NT2/D1 (cell line): ENCODE measurements at regions not wholly inside any gene's neighbourhood (a gene's known extent, or its start where the extent isn't known, plus 50 kb on each side); places are given as distances from the start of the nearest gene placed in this dataset.

Experiments used
- SUZ12 ChIP-seq: IDR thresholded peaks from 2 replicates; pipeline ENCODE4 v1.6.1; 2011; ENCODE audit not compliant: insufficient read length, insufficient read depth; ENCODE audit errors: extremely low read depth
- YY1 ChIP-seq: IDR thresholded peaks from 2 replicates; pipeline ENCODE4 v1.6.1; 2011; ENCODE audit not compliant: insufficient read length, insufficient read depth
- ZNF274 ChIP-seq: IDR thresholded peaks from 2 replicates; pipeline ENCODE4 v1.6.1; 2011; ENCODE audit warnings: mild to moderate bottlenecking, low read depth, low read length

GRCh38 chrX:151796576-151796975 is 62.0 kb downstream of the CNGA2 start:
- no peak for TF ChIP-seq ZNF274
- TF ChIP-seq YY1: no peak
- TF ChIP-seq SUZ12: no peak
